Lower leg skin (tissue), 3 donors: ENCODE measurements at regions not wholly inside any gene's neighbourhood (a gene's known extent, or its start where the extent isn't known, plus 50 kb on each side); places are given as distances from the start of the nearest gene placed in this dataset.

Experiments used
- CTCF ChIP-seq, 3 donors: fragments of 450-650 bp; IDR thresholded peaks; one replicate each; pipeline ENCODE4 v1.5.1; 2016; ENCODE audit warnings: antibody characterized with exemption in 3 of 3, mild to moderate bottlenecking in 3 of 3, moderate library complexity in 2 of 3
- POLR2A ChIP-seq, 2 donors: fragments of 450-650 bp; IDR thresholded peaks; one replicate each; pipeline ENCODE4 v1.6.1; 2016 to 2017; ENCODE audit warnings: antibody characterized with exemption in 2 of 2, mild to moderate bottlenecking in 1 of 2, moderate library complexity in 1 of 2

GRCh38 chr4:123477711-123478209 lies 81.2 kb downstream of the SPRY1 start:
- TF ChIP-seq CTCF (IDR thresholded peaks at IDR 0.05) (no peak), POLR2A (IDR thresholded peaks at IDR 0.05) (no peak)
